Neutrophil (primary cell): ENCODE measurements at regions not wholly inside any gene's neighbourhood (a gene's known extent, or its start where the extent isn't known, plus 50 kb on each side); places are given as distances from the start of the nearest gene placed in this dataset.

Experiments used
- H3K27ac ChIP-seq: fragments of 200-600 bp; sonication (generic); 2 replicates; pipeline ENCODE4 v1.5.1; 2016; ENCODE audit warnings: mild to moderate bottlenecking, moderate library complexity
- H3K27me3 ChIP-seq: fragments of 200-600 bp; sonication (generic); 2 replicates; pipeline ENCODE4 v1.6.0; 2016; ENCODE audit warnings: mild to moderate bottlenecking
- H3K36me3 ChIP-seq: fragments of 200-600 bp; sonication (generic); 2 replicates; pipeline ENCODE4 v1.5.1; 2017
- H3K4me1 ChIP-seq, 2 experiments: fragments of 200-600 bp in 1 of 2; sonication (generic) in 1 of 2; 1 replicate in 1 of 2; 2 replicates in 1 of 2; pipeline versions ENCODE4 v1.5.1 to v1.6.1; 2013 to 2016; ENCODE audit warnings: low read depth in 1 of 2, low read length in 1 of 2, mild to moderate bottlenecking in 1 of 2, moderate library complexity in 1 of 2; ENCODE audit not compliant: control insufficient read depth in 1 of 2, insufficient read depth in 1 of 2
- H3K4me3 ChIP-seq, 2 experiments: fragments of 200-600 bp in 1 of 2; sonication (generic) in 1 of 2; 1 replicate in 1 of 2; 2 replicates in 1 of 2; pipeline ENCODE4 v1.5.1; 2013 to 2016; ENCODE audit warnings: low read depth in 1 of 2, low read length in 1 of 2, mild to moderate bottlenecking in 1 of 2, moderate library complexity in 1 of 2
- H3K9me3 ChIP-seq: fragments of 200-600 bp; sonication (generic); 2 replicates; pipeline ENCODE4 v1.5.1; 2016
- CTCF ChIP-seq: fragments of 200-600 bp; sonication (generic); IDR thresholded peaks from 2 replicates; pipeline ENCODE4 v1.5.1; 2016; ENCODE audit warnings: antibody characterized with exemption

GRCh38 chr14:104253223-104253822, 114.9 kb downstream of the KIF26A start:
- no peak overlapping the region for H3K4me3 ChIP-seq
- peaks cover 15% of the 10 kb centered on the region for H3K27me3 ChIP-seq
- H3K36me3 ChIP-seq = no peaks in the 10 kb centered on the region
- TF ChIP-seq CTCF = no peak
- H3K4me1 ChIP-seq = no peaks in the 10 kb centered on the region
- H3K9me3 ChIP-seq = no peaks in the 10 kb centered on the region
- H3K27ac ChIP-seq = no peak overlapping the region

DNA sequence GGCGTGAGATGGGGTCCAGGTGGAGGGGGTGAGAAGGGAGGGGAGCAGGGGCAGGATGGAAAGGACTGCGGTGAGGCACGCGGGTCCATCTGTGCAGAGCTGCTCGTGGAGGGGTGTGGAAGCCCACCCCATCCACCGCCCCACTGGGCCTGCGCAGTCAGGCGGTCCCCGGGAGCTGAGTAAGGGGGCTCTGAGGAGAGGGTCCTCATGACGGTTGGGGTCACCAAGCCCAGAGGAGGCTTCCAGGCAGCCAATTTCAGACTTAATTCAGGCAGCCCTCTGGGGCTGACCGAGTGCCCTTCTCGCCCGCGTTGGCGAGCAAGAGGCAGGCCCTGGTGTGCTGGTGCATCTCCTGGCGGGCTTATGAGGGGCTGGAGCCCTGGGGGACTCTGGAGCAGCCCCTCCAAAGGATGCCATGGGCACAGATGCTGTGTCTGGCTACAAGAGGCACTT, 115.5 kb downstream of the KIF26A start:
- no peak for TF ChIP-seq CTCF
- no peak overlapping the region for H3K4me3 ChIP-seq
- no peaks in the 10 kb centered on the region for H3K36me3 ChIP-seq
- H3K27me3 ChIP-seq = peaks cover 15% of the 10 kb centered on the region
- H3K9me3 ChIP-seq = no peaks in the 10 kb centered on the region
- no peaks in the 10 kb centered on the region for H3K4me1 ChIP-seq
- H3K27ac ChIP-seq = no peak overlapping the region

DNA sequence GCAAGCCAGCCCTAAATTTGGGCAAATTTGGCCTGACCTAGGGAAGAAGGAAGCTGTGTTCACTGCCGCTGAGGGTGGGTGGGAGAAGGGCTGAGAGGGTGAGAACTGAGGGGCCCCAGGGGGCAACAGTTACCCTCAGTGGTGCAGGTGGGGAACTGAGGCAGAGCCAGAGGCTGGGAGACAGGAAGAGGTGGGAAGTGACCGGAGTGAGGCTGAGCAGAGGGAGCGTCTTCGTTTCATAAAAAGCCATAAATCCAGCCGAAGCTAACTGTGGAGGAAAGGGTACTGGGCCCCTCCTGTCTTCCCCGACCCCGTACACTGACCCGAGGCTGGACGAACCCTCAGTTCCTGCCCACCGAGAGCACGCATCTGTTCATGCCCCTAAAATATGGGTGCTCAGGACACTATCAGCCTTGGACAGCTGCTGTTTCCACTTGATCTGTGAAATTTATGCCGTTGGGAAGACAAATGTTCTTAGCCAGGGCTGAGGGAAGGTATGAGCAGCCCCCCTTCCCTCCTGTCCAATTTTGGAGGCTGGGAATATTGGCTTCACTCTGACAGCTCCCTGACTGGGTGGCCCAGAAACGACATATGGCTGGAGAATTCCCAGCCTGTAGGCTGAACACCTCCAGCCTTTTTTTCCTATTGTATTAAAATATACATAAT, 116.5 kb downstream of the KIF26A start:
- Histone ChIP-seq H3K4me1 (no peaks in the 10 kb centered on the region), H3K4me3 (no peak overlapping the region), H3K9me3 (no peaks in the 10 kb centered on the region), H3K36me3 (no peaks in the 10 kb centered on the region), H3K27me3 (peaks cover 15% of the 10 kb centered on the region), H3K27ac (no peak overlapping the region)
- no peak for TF ChIP-seq CTCF

DNA sequence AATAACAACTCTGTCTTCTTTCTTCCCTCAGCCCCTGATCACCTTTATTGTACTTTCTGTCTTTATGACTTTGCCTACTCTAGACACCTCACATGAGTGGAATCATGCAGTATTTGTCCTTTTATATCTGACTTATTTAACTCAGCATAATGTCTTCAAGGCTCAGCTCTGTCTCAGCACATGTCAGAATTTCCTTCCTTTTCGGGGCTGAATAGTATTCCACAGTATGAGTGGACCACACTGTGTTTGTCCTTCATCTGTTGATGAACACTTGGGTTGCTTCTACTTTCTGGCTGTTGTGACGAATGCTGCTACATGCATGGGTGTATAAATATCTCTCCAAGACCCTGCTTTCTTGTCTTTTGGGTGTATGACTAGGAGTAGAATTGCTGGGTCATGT, 117.6 kb downstream of the KIF26A start:
- no peak for TF ChIP-seq CTCF
- Histone ChIP-seq H3K9me3 (no peaks in the 10 kb centered on the region), H3K4me3 (no peak overlapping the region)

DNA sequence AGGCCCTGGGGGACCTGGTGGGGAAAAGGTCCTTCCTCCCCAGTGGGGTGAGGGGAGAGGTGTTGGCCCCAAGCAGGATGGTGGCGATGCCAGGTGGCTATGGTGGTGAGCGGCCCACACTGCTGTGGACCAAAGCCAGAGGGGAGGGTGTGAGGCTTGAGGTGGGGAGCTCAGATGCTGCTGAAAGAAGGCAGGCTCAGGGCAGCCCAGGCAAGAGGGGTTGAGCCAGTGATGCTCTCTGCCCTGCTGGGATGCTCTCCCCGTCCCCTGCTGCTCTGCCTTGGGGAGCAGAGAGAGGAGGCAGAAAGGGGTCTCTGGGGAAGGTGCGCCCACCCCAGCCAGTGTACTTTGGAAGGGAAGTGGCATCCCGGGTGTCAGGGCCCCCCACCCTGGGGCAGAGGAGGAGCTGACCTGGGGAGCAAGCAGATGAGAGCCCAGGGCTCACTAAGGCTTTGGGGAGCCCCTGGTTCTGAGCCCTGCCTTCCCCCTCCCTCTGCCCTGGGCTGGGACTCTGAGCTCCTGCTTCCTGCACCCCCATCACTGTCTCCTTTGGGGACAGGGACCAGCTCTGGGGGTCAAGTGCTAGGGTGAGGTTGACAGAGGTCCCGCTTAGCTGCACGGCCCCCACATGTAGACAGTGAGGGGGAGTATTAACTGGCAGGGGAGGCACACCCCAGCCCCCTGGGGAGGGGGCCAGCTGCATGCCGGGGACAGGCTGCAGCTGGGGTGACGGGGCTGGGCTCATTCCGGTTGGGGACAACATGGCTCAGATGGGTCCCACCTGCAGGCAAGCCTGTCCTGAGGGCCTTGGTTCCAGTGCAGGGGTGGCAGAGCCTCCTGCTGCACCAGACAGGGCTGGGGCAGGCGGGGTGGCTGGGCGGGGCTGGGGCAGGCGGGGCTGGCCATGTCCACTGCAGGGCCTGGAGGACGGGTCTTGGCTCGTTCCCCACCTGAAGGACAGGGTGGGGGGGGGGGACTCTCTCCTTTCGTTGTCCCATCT, 124.4 kb downstream of the KIF26A start:
- H3K4me3 ChIP-seq = no peak overlapping the region
- no peaks in the 10 kb centered on the region for H3K4me1 ChIP-seq

More for the DNA sequence above, 117.6 kb downstream of the KIF26A start:
- no peaks in the 10 kb centered on the region for H3K36me3 ChIP-seq
- peaks cover 15% of the 10 kb centered on the region for H3K27me3 ChIP-seq
- no peak overlapping the region for H3K27ac ChIP-seq
- no peaks in the 10 kb centered on the region for H3K4me1 ChIP-seq

More for the DNA sequence above, 124.4 kb downstream of the KIF26A start:
- Histone ChIP-seq H3K9me3 (no peaks in the 10 kb centered on the region), H3K36me3 (no peaks in the 10 kb centered on the region), H3K27ac (no peak overlapping the region), H3K27me3 (peaks cover 6% of the 10 kb centered on the region)
- no peak for TF ChIP-seq CTCF
